ENCODE measurements at regions not wholly inside any gene's neighbourhood (a gene's known extent, or its start where the extent isn't known, plus 50 kb on each side); places are given as distances from the start of the nearest gene placed in this dataset.

DNA sequence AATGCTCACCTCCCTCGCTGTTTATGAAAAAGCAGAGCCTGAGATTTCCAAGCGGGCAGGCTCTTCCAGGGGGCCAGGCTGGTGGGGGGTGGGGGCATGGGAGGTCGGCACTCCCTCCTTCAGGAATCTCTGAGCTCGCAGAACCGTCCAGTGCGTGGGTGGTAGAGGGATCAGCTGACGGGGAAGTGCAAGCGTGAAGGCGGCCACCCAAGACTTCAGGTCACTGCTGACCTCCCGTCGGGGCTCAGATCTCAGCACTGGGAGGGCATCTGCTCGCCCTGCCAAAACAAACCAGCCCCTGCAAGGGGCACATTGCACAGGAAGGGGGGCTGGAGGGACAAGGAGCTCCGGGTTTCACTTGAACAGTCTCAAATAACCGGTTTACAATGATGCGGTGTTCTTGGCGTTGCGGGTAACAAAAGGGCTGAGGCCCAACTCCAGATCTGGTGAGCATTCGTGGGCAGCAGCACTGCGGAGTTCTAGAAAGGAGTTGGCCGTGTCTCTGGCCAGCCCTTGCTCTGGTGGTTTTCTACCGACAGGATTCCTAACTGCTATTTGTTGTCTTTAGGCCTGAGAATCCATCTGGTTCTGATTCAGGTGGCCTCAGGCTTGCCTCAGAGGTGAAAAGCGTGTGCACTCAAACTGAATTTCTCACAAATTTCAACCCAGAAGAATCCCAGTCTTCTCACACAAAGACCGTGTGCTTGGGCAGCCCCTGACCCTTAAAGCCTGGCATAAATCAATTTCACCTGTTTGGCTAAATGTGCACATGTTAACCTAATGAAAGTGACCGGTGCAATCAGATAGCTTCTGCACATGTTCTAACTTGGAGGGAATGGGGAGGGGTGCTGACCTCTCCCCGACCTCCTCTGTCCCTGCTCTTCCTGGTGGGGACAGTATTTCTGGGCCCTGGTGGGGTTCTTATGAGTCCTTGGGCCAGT lies 191.6 kb downstream of the MYLK4 start:
- Mint-ChIP-seq H3K9me3 (no peaks in the 10 kb centered on the region), H3K36me3 (ENCODE audit: low read depth) (no peaks in the 10 kb centered on the region), H3K27me3 (peaks cover 79% of the 10 kb centered on the region), H3K4me3 (no peak overlapping the region), H3K27ac (no peak overlapping the region), H3K4me1 (peaks cover 14% of the 10 kb centered on the region)
- DNase-seq = peak; percentile 45
- intact Hi-C loops (cut with micrococcal nuclease) = no loop called here

DNA sequence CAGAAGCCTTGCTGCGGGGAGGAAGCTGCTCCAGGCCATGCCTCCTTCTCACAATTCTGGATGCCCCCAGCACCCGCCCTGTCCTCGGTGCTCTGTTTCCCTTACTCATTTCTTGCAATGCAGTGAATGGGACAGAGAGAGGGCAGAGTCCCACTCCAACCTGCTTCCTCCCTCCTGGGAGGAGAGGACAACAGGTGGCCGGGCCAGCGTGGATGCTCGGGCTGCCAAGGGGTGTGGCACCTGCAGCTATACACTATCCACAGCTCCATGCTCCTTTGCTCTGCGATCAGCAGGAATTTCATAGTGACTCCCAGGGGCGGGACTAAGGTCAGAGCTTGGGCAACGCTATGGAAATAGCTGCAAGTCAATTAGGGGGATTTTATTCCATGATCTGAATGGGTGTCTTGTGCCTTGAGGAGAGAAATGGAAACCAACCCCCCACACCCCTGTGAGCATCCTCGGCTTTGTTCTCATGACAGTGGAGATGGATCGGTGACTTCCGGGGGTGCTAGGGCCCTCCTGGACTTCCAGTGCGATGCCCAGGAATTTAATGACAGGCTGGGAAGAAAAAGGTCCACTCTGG lies 192.5 kb downstream of the MYLK4 start:
- H3K4me1 Mint-ChIP-seq = peaks cover 4% of the 10 kb centered on the region
- no peak overlapping the region for H3K27ac Mint-ChIP-seq
- peaks cover 76% of the 10 kb centered on the region for H3K27me3 Mint-ChIP-seq
- H3K36me3 Mint-ChIP-seq (ENCODE audit: low read depth) = no peaks in the 10 kb centered on the region
- H3K9me3 Mint-ChIP-seq = no peaks in the 10 kb centered on the region
- peak; percentile 52 for DNase-seq
- no peak overlapping the region for H3K4me3 Mint-ChIP-seq
- intact Hi-C loops (cut with micrococcal nuclease) = no loop called here

DNA sequence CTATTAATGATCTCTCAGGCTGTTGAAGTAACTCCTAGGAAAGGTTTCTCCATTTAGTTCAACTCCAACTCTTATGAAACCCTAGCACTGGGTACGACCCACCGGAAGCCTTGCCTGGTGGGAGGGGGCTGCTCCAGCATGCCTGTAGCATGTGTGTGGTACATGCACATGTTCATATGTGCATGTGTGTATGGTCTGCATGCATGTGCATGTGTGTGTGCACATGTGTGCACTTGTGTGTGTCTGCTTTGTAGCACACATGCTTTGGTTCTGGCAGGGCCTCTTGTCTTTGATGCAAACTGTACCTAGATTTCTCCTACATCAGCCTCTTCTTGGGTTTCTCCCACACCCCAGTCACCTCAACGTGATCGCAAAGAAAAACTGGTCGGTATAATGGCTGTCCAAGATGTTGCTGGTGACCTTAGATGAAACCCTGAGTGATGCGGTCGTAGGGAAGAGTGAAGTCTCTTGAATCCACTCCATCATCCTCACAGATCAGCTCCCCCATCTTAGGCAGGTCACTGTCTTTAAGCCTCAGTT lies 193.5 kb downstream of the MYLK4 start:
- DNase-seq = peak; percentile 45
- Mint-ChIP-seq H3K4me1 (peaks cover 3% of the 10 kb centered on the region), H3K9me3 (no peaks in the 10 kb centered on the region), H3K36me3 (ENCODE audit: low read depth) (no peaks in the 10 kb centered on the region), H3K4me3 (no peak overlapping the region), H3K27ac (no peak overlapping the region), H3K27me3 (peaks cover 78% of the 10 kb centered on the region)
- intact Hi-C loops (cut with micrococcal nuclease) = no loop called here

DNA sequence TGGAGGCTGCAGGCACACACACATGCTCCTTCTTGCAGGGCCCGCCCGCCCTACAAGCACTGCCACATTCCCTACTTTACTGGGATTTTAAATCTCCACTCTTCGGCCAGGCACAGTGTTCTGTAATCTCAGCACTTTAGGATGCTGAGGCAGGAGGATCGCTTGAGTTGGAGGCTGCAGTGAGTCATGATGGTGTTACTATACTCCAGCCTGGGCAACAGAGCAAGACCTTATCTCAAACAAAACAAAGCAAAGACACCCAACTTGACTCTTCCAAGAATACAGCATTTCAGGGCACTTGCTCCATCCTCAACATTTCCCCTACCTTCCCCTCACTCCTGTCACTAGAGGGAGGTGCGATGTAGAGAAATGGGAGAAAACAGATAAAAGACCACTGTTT lies 194.0 kb downstream of the MYLK4 start:
- H3K9me3 Mint-ChIP-seq = no peaks in the 10 kb centered on the region
- H3K4me3 Mint-ChIP-seq = no peak overlapping the region
- H3K4me1 Mint-ChIP-seq = peaks cover 3% of the 10 kb centered on the region
- H3K27ac Mint-ChIP-seq = no peak overlapping the region
- intact Hi-C loops (cut with micrococcal nuclease) = no loop called here
- H3K27me3 Mint-ChIP-seq = peaks cover 73% of the 10 kb centered on the region
- no peak for DNase-seq
- H3K36me3 Mint-ChIP-seq (ENCODE audit: low read depth) = no peaks in the 10 kb centered on the region

DNA sequence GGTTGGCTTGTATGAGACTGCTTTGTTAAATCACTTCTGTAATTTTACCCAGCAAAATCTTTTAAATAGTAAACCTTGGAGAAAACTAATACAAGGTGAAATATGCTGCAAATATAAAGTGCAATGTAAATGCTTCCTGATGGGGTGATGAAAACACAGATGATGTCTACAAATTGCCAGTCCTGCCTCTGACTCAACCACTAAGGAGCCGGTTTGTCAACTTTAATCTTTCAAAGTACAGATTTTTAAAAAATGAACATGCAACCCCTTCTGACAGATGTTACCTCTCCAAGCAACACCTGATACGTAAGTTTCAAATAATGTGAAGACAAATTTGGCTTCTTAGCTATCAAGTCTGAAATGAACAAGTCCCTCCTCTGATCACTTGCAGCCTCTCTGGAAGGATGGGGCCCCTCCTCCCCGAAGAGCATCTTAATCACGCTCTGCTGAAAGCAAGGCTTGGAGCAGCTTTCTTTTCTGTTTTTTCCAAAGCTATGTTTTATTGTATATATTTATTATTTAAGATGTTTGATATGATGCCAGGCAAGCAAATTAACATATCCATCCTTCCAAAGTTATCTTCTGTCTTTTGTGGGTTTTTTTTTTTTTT lies 196.0 kb downstream of the MYLK4 start:
- Mint-ChIP-seq H3K36me3 (ENCODE audit: low read depth) (no peaks in the 10 kb centered on the region), H3K9me3 (no peaks in the 10 kb centered on the region), H3K4me1 (peaks cover 3% of the 10 kb centered on the region), H3K27ac (no peak overlapping the region), H3K4me3 (no peak overlapping the region), H3K27me3 (peaks cover 73% of the 10 kb centered on the region)
- no peak for DNase-seq
- intact Hi-C loops (cut with micrococcal nuclease) = no loop called here

DNA sequence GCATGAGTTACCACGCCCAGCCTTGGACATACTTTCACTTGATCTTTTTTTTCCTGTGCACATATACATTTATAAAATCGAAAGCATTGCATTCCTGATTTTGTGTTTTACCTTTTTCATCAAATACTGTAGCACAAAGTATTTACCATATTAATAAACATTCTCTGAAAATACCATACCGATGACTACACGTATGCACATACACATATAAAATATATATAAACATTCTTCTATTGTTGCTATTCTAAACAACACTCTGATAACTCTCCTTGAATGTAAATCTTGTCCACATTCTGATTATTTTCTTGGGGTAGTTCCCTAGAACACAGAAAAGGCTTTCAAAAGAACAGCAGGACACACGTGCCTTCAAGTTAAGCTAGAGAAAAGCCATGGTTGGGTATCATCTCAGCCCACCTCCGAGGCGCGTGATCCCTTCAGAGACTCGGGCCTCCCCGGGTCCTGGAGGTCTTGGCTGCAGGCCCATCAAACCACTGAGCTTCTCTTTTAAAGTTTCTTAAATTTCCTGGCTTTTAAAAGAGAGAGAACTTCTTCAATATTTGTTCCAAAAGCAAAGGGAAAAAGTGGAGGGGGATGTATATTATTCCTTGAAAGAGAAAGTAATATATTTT lies 198.1 kb downstream of the MYLK4 start:
- H3K36me3 Mint-ChIP-seq (ENCODE audit: low read depth) = no peaks in the 10 kb centered on the region
- DNase-seq = no peak
- H3K9me3 Mint-ChIP-seq = peaks cover 4% of the 10 kb centered on the region
- peaks cover 3% of the 10 kb centered on the region for H3K4me1 Mint-ChIP-seq
- no peak overlapping the region for H3K27ac Mint-ChIP-seq
- H3K4me3 Mint-ChIP-seq = no peak overlapping the region
- intact Hi-C loops (cut with micrococcal nuclease) = no loop called here
- peaks cover 77% of the 10 kb centered on the region for H3K27me3 Mint-ChIP-seq

DNA sequence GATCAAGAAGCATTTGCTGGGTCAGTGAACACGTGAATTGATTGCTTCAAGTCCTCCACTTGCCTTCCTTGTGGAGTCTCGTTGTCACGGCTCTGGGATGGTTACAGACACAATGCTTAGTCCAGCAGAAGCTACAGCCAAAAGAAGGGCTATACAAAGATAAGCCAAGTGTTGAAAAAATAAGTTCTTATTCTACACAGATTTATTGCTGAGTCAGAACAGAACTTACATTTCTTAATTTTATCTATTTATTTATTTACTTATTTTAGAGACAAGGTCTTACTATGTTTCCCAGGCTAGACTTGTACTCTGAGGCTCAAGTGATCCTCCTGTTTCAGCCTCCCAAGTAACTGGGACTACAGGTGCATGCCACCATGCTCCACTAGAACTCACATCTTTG lies 199.0 kb downstream of the MYLK4 start:
- Mint-ChIP-seq H3K4me1 (peaks cover 7% of the 10 kb centered on the region), H3K36me3 (ENCODE audit: low read depth) (no peaks in the 10 kb centered on the region), H3K27ac (no peak overlapping the region), H3K9me3 (peaks cover 4% of the 10 kb centered on the region), H3K4me3 (no peak overlapping the region), H3K27me3 (peaks cover 77% of the 10 kb centered on the region)
- intact Hi-C loops (cut with micrococcal nuclease) = no loop called here
- DNase-seq = no peak

DNA sequence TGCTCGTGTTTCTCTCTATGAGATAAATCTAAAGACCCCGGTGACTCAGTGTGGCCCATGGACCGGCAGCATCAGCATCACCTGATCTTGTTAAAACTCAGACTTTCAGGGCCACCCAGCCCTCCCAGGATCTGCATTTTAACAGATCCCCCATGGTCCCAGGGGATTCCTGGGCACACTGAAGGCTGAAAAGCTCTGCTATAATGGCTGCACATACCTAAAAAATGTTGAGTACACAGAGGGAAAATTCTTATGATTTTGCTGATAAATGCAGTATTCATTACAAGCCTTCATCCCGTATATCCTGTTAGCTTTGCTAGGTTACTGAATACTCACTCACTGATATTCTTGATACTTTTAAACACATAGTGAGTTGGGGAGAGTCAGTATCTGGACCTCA lies 200.5 kb downstream of the MYLK4 start:
- peak; percentile 22 for DNase-seq
- Mint-ChIP-seq H3K27ac (no peak overlapping the region), H3K36me3 (ENCODE audit: low read depth) (no peaks in the 10 kb centered on the region), H3K9me3 (peaks cover 4% of the 10 kb centered on the region), H3K4me1 (peaks cover 5% of the 10 kb centered on the region), H3K4me3 (no peak overlapping the region), H3K27me3 (peaks cover 81% of the 10 kb centered on the region)
- intact Hi-C loops (cut with micrococcal nuclease) = no loop called here

DNA sequence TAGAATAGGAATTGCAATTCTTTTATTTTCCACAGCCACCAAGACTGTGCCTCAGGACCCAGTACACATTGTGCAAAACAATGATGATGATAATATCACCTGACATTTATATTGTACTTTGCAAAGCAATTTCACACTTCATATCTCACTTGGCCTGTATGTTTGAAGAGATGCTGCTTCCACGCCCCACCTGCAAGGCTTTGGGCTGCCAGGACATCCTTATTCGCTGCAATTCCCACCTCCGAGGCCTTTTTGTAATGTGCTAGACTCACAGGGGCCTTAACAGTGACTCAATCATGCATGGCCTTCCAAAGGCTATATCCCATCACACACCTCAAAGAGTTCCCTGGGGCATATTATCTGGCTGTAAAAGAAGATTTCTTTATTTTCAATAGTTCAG lies 200.9 kb downstream of the MYLK4 start:
- Mint-ChIP-seq H3K9me3 (peaks cover 4% of the 10 kb centered on the region), H3K27ac (no peak overlapping the region), H3K36me3 (ENCODE audit: low read depth) (no peaks in the 10 kb centered on the region), H3K4me3 (no peak overlapping the region), H3K27me3 (peaks cover 82% of the 10 kb centered on the region), H3K4me1 (peaks cover 4% of the 10 kb centered on the region)
- DNase-seq = peak; percentile 49
- intact Hi-C loops (cut with micrococcal nuclease) = loop anchor here (10.0 kb wide), 1 partner anchor 305 kb away; the partner anchor contains the start of gene GMDS

DNA sequence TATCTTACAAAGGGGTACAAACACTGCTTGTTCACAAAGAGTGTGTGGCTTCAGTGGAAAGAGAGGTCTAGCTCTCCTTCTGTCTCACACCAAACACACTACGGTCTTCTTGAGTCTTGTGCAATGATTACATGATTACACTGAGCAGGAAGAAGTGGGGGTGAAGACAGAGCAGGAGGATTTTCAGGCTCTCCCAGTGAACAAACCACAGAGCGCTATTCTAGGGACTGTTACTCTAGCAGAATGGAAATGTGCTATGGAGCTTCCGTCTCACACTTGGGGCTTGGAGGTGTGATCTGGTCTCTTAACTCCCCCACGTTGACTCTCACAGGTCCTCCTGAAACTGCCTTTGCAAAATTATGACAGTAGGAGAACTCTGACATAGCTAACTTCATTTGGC lies 203.4 kb downstream of the MYLK4 start:
- Mint-ChIP-seq H3K27ac (no peak overlapping the region), H3K9me3 (peaks cover 7% of the 10 kb centered on the region), H3K4me1 (peaks cover 19% of the 10 kb centered on the region), H3K36me3 (ENCODE audit: low read depth) (peaks cover 5% of the 10 kb centered on the region), H3K27me3 (peaks cover 78% of the 10 kb centered on the region), H3K4me3 (no peak overlapping the region)
- no peak for DNase-seq
- intact Hi-C loops (cut with micrococcal nuclease) = loop anchor here (10.0 kb wide), 1 partner anchor 303 kb away; the partner anchor contains the start of gene GMDS

DNA sequence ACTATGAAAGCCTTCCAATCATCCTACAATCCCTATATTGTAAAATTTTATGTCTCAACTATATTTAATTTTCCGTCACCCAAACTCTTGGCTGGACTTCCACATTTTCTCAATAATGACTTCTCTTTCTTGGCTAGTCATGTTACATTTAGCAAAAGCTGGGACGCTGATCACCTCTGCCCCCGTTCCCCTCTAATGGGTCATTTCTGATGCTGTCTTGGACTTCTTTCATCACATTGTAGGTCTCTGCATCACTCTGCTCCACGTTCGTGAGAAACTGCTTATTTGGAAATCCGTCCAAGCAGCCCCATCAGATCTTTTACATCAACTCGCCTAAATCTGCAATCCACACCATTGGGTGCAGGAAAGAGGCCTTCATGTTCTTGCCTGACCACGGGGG lies 203.8 kb downstream of the MYLK4 start:
- no peak for DNase-seq
- Mint-ChIP-seq H3K9me3 (peaks cover 7% of the 10 kb centered on the region), H3K27ac (no peak overlapping the region), H3K27me3 (peaks cover 77% of the 10 kb centered on the region), H3K36me3 (ENCODE audit: low read depth) (peaks cover 5% of the 10 kb centered on the region), H3K4me1 (peaks cover 23% of the 10 kb centered on the region), H3K4me3 (no peak overlapping the region)
- intact Hi-C loops (cut with micrococcal nuclease) = loop anchor here (10.0 kb wide), 1 partner anchor 302 kb away; the partner anchor contains the start of gene GMDS

DNA sequence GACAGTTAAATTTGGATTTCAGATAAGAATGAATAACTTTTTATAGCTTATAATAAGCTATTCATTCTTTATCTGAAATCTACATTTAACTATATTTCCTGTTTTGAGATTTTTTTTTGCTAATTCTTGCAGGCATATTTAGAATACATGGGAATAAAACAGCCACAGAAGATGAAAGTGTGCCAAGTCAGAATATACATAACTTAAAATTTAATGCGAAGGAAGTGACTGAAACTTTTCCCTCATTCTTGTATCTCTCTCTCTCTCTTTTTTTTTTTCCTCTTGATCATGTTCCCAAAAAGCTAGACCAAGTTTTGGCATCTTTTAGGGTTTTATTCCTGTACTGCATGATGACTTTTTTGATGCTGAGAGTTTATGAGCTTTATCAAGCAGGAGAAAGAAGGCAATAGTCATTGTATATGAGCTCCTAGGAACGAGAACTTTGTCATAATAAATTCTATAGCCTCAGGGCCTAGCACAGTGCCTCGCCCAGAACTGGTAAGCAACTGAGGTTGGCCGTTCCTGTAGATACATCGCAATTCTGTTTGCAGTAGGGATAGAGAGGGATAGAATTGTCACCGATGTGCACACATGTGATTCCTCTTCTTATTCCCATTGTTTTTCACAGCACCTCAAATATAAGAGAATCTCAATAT lies 205.2 kb downstream of the MYLK4 start:
- Mint-ChIP-seq H3K27me3 (peaks cover 77% of the 10 kb centered on the region), H3K4me3 (no peak overlapping the region), H3K36me3 (ENCODE audit: low read depth) (peaks cover 5% of the 10 kb centered on the region), H3K9me3 (peaks cover 7% of the 10 kb centered on the region), H3K27ac (no peak overlapping the region), H3K4me1 (peaks cover 28% of the 10 kb centered on the region)
- intact Hi-C loops (cut with micrococcal nuclease) = loop anchor here (10.0 kb wide), 1 partner anchor 301 kb away; the partner anchor contains the start of gene GMDS
- DNase-seq = no peak

DNA sequence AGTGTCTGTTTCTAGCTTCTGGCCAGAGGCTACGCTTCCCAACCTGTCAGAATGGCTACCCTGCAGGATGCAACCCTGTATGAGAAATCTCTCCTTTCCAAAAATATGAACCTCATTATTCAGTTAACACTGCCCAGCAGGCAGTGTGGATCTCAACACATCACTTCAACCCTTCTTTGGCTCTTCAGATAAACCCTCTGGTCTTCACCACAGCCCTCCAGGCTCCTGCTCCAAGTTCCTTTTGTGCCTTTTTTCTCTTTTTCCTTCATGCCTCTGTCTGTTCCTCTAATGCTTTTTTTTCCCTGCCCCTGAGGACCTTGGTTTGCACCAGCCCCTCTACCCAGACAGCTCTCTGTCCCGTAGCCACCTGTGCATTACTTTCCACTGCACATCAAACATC lies 207.4 kb downstream of the MYLK4 start:
- peaks cover 5% of the 10 kb centered on the region for H3K36me3 Mint-ChIP-seq (ENCODE audit: low read depth)
- H3K4me3 Mint-ChIP-seq = peak overlapping the region; percentile 64
- H3K9me3 Mint-ChIP-seq = peaks cover 11% of the 10 kb centered on the region
- H3K27ac Mint-ChIP-seq = peak overlapping the region; percentile 61
- H3K27me3 Mint-ChIP-seq = peaks cover 69% of the 10 kb centered on the region
- intact Hi-C loops (cut with micrococcal nuclease) = loop anchor here (1.0 to 10.0 kb wide), 3 partner anchors 20 to 431 kb away; partner anchors contain the start of gene GMDS
- H3K4me1 Mint-ChIP-seq = peaks cover 28% of the 10 kb centered on the region
- no peak for DNase-seq
